ENCODE measurements at regions not wholly inside any gene's neighbourhood (a gene's known extent, or its start where the extent isn't known, plus 50 kb on each side); places are given as distances from the start of the nearest gene placed in this dataset.

- Histone ChIP-seq H3K23ac (ENCODE audit: low read depth, low read length) (no peak overlapping the region), H3K9me3 (ENCODE audit: control insufficient read depth, insufficient read depth, low read length) (no peaks in the 10 kb centered on the region), H3K18ac (ENCODE audit: low read depth, low read length) (no peak overlapping the region), H3K4me3 (ENCODE audit: insufficient read depth, low read depth, low read length) (no peak overlapping the region), H3K36me3 (ENCODE audit: control insufficient read depth, insufficient read depth, low read length) (no peaks in the 10 kb centered on the region), H2BK5ac (ENCODE audit: low read depth, low read length, poor library complexity, severe bottlenecking) (no peak overlapping the region), H3K79me1 (ENCODE audit: low read depth in 1 of 2, low read length in 2 of 2) (no peaks in the 10 kb centered on the region), H3K9ac (ENCODE audit: low read depth, low read length) (no peak overlapping the region), H3K27ac (ENCODE audit: insufficient read depth, low read length) (no peak overlapping the region), H3K4me1 (ENCODE audit: control insufficient read depth, insufficient read depth, low read length) (no peaks in the 10 kb centered on the region), H3K9me1 (ENCODE audit: insufficient read depth, low read length) (no peaks in the 10 kb centered on the region), H2AK9ac (replicated peaks; ENCODE audit: low read depth, low read length, poor library complexity) (no peak overlapping the region), H4K20me1 (ENCODE audit: insufficient read depth, low read length) (no peaks in the 10 kb centered on the region), H2BK20ac (ENCODE audit: low read depth, low read length) (no peak overlapping the region), H3K4me2 (ENCODE audit: low read depth, low read length) (no peak overlapping the region), H4K8ac (ENCODE audit: low read depth in 2 of 2, low read length in 2 of 2) (no peak overlapping the region), H3K27me3 (ENCODE audit: control insufficient read depth, insufficient read depth, low read length) (no peaks in the 10 kb centered on the region), H4K91ac (ENCODE audit: insufficient read depth, low read depth, low read length) (no peak overlapping the region), H4K5ac (ENCODE audit: low read depth, low read length) (no peak overlapping the region), H2BK15ac (ENCODE audit: low read depth, low read length) (no peak overlapping the region), H3K56ac (ENCODE audit: extremely low read depth, insufficient read depth, low read length) (no peak overlapping the region), H2AFZ (replicated peaks; ENCODE audit: low read length, poor library complexity) (no peak overlapping the region), H2BK120ac (ENCODE audit: low read depth, low read length) (no peak overlapping the region), H2AK5ac (ENCODE audit: low read depth, low read length) (no peak overlapping the region), H3K4ac (ENCODE audit: low read depth, low read length) (no peak overlapping the region), H3K14ac (replicated peaks; ENCODE audit: low read depth, low read length) (no peak overlapping the region)
- dilution Hi-C loops (cut with HindIII; ENCODE audit: low sequenced_read_pairs, unreplicated experiment) (no loop called here), intact Hi-C loops (cut with micrococcal nuclease) (no loop called here), in situ Hi-C loops (cut with MboI; ENCODE audit: low sequenced_read_pairs) (no loop called here)
- no peak for DNase-seq
- POLR2A ChIA-PET (ENCODE audit: unreplicated experiment): no interaction called here
- no peak for ATAC-seq (ENCODE audit: low read depth)
- CTCF ChIA-PET: no interaction called here
- WGBS, 2 experiments (ENCODE audit: extremely low coverage in 2 of 2, insufficient read length in 1 of 2): 78% methylated on average over 6 of the region's 19 CpGs; no CpG with 5 or more reads in 1 of the 2 experiments
- BruUV-seq (replicated peaks): no TSS peak
- no peak for TF ChIP-seq RCOR1 (IDR thresholded peaks at IDR 0.05; ENCODE audit: insufficient replicate concordance, low read length)
- no peak for TF ChIP-seq MAFK (IDR thresholded peaks at IDR 0.05; ENCODE audit: low read depth, low read length)
- no peak for TF ChIP-seq MAZ (IDR thresholded peaks at IDR 0.05; ENCODE audit: borderline replicate concordance, low read depth, low read length)
- TF ChIP-seq NFE2L2 (IDR thresholded peaks at IDR 0.05; ENCODE audit: low read depth, low read length): no peak
- TF ChIP-seq CTCF (conservative IDR thresholded peaks at IDR 0.05; ENCODE audit: low read depth, low read length): no peak
Measured at GRCh38 chr16:55040366-55041086, 109.9 kb downstream of the IRX5 start.

Data from IMR-90 (cell line).